ENCODE measurements at regions not wholly inside any gene's neighbourhood (a gene's known extent, or its start where the extent isn't known, plus 50 kb on each side); places are given as distances from the start of the nearest gene placed in this dataset.

DNA sequence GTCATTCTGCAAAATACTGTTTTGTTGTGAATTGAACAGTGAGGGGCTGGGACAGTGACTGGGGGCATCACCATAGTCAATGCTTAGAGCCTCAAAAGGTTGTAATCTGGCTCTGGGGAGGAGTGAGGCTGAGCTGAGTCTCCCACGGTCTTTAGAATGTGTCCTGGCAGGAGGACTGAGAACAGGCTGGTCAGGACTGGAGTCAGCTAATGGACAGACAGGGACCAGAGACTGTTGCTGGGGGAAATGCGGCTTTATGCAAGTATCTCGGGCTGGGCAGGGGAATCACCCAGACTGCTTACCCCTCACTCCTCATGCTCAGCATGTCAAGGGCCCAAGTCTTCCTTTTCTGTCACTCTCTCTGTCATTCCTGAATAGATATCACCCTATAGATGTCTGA lies 346.5 kb downstream of the TYW1 start:
- TF ChIP-seq, protein P1, sequence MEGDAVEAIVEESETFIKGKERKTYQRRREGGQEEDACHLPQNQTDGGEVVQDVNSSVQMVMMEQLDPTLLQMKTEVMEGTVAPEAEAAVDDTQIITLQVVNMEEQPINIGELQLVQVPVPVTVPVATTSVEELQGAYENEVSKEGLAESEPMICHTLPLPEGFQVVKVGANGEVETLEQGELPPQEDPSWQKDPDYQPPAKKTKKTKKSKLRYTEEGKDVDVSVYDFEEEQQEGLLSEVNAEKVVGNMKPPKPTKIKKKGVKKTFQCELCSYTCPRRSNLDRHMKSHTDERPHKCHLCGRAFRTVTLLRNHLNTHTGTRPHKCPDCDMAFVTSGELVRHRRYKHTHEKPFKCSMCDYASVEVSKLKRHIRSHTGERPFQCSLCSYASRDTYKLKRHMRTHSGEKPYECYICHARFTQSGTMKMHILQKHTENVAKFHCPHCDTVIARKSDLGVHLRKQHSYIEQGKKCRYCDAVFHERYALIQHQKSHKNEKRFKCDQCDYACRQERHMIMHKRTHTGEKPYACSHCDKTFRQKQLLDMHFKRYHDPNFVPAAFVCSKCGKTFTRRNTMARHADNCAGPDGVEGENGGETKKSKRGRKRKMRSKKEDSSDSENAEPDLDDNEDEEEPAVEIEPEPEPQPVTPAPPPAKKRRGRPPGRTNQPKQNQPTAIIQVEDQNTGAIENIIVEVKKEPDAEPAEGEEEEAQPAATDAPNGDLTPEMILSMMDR (conservative IDR thresholded peaks at IDR 0.05; ENCODE audit: low read depth, low read length): no peak
- TF ChIP-seq SMC3 (IDR thresholded peaks at IDR 0.05; ENCODE audit: low read depth, low read length) (no peak), POLR2A (IDR thresholded peaks at IDR 0.05; ENCODE audit: low read depth, low read length) (no peak), FOS (IDR thresholded peaks at IDR 0.05; ENCODE audit: low read depth, low read length) (no peak), RFX5 (IDR thresholded peaks at IDR 0.05; ENCODE audit: low read depth, low read length) (no peak), NFE2L2 (IDR thresholded peaks at IDR 0.05; ENCODE audit: low read depth, low read length) (no peak), RCOR1 (IDR thresholded peaks at IDR 0.05; ENCODE audit: insufficient replicate concordance, low read length) (no peak), MAZ (IDR thresholded peaks at IDR 0.05; ENCODE audit: borderline replicate concordance, low read depth, low read length) (no peak)
- TF ChIP-seq, protein P2, sequence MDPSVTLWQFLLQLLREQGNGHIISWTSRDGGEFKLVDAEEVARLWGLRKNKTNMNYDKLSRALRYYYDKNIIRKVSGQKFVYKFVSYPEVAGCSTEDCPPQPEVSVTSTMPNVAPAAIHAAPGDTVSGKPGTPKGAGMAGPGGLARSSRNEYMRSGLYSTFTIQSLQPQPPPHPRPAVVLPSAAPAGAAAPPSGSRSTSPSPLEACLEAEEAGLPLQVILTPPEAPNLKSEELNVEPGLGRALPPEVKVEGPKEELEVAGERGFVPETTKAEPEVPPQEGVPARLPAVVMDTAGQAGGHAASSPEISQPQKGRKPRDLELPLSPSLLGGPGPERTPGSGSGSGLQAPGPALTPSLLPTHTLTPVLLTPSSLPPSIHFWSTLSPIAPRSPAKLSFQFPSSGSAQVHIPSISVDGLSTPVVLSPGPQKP (IDR thresholded peaks at IDR 0.05; ENCODE audit: borderline replicate concordance, low read depth, low read length): no peak

Measured in IMR-90 (cell line).